ENCODE measurements at regions not wholly inside any gene's neighbourhood (a gene's known extent, or its start where the extent isn't known, plus 50 kb on each side); places are given as distances from the start of the nearest gene placed in this dataset.

DNA sequence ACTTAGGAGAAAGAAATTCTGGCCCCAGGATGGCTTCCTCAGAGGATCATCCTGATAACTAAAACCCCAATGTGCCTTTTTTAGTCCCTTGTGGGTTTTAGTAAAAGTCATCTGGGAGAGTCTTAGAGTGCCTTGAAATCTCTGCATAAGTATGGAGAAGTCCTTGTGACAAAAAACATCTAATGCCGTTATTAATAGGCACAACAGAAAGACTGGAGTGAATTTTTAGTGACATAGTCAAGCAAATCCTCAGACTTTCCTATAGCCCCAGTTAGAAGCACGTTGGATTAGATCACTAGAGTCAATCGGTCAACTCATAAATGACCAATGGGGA, 108.2 kb upstream of the MPDZ start:
- POLR2A ChIA-PET: no interaction called here
- Histone ChIP-seq H3K4me2 (ENCODE audit: low read depth, low read length) (no peak overlapping the region), H3K9ac (ENCODE audit: insufficient read depth, low read depth, low read length) (no peak overlapping the region), H4K20me1 (ENCODE audit: insufficient read depth, low read length) (no peaks in the 10 kb centered on the region), H2AFZ (ENCODE audit: low read length) (no peak overlapping the region), H3K4me1 (ENCODE audit: insufficient read depth, low read length) (no peaks in the 10 kb centered on the region), H3K36me3 (replicated peaks in 1 of 2; ENCODE audit: control insufficient read depth in 1 of 2, insufficient read depth in 2 of 2, low read length in 2 of 2) (no peaks in the 10 kb centered on the region), H3K27ac (ENCODE audit: extremely low read length, insufficient read depth, low read length) (no peak overlapping the region), H3K27me3 (ENCODE audit: control insufficient read depth in 1 of 2, insufficient read depth in 2 of 2, low read length in 2 of 2) (no peaks in the 10 kb centered on the region), H3K4me3 (replicated peaks in 1 of 3; ENCODE audit: insufficient read depth in 1 of 3, low read depth in 2 of 3, low read length in 3 of 3) (no peak overlapping the region), H3K9me3 (ENCODE audit: low read length) (no peaks in the 10 kb centered on the region), H3K79me2 (ENCODE audit: insufficient read depth, low read length) (no peaks in the 10 kb centered on the region)
- intact Hi-C loops (cut with micrococcal nuclease; ENCODE audit: unreplicated experiment): no loop called here
- ATAC-seq (no peak), FAIRE-seq (no peak), DNase-seq (ENCODE audit: low spot score) (no peak)
- no TSS peak for BruUV-seq (replicated peaks)
- in situ Hi-C loops (cut with HindIII; ENCODE audit: extremely low pct_ligation_motif_present, low pct_unique_long_range_greater_than_20kb): no loop called here
- WGBS (ENCODE audit: low lambda C conversion rate): 31% methylated on average over 3 of the region's 3 CpGs
- CTCF ChIA-PET (ENCODE audit: low intra/inter-chr PET ratio, low total read pairs): no interaction called here
- TF ChIP-seq AKAP8 (CRISPR knock-in tag; IDR thresholded peaks at IDR 0.05): no peak
- no peak for TF ChIP-seq KLF15 (CRISPR knock-in tag; IDR thresholded peaks at IDR 0.05; ENCODE audit: borderline replicate concordance)
- no peak for TF ChIP-seq POLR2AphosphoS2 (IDR thresholded peaks at IDR 0.05; ENCODE audit: low read depth, low read length)
- TF ChIP-seq HMG20B (CRISPR knock-in tag; conservative IDR thresholded peaks at IDR 0.05): no peak
- TF ChIP-seq ZBTB7B (CRISPR knock-in tag; IDR thresholded peaks at IDR 0.05): no peak
- no peak for TF ChIP-seq SIN3B (IDR thresholded peaks at IDR 0.05; ENCODE audit: low read length)
- TF ChIP-seq, protein P1, sequence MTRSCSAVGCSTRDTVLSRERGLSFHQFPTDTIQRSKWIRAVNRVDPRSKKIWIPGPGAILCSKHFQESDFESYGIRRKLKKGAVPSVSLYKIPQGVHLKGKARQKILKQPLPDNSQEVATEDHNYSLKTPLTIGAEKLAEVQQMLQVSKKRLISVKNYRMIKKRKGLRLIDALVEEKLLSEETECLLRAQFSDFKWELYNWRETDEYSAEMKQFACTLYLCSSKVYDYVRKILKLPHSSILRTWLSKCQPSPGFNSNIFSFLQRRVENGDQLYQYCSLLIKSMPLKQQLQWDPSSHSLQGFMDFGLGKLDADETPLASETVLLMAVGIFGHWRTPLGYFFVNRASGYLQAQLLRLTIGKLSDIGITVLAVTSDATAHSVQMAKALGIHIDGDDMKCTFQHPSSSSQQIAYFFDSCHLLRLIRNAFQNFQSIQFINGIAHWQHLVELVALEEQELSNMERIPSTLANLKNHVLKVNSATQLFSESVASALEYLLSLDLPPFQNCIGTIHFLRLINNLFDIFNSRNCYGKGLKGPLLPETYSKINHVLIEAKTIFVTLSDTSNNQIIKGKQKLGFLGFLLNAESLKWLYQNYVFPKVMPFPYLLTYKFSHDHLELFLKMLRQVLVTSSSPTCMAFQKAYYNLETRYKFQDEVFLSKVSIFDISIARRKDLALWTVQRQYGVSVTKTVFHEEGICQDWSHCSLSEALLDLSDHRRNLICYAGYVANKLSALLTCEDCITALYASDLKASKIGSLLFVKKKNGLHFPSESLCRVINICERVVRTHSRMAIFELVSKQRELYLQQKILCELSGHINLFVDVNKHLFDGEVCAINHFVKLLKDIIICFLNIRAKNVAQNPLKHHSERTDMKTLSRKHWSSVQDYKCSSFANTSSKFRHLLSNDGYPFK (CRISPR knock-in tag; IDR thresholded peaks at IDR 0.05; ENCODE audit: borderline replicate concordance): no peak
- TF ChIP-seq EEA1 (CRISPR knock-in tag; IDR thresholded peaks at IDR 0.05; ENCODE audit: borderline replicate concordance): no peak
